ENCODE measurements at regions not wholly inside any gene's neighbourhood (a gene's known extent, or its start where the extent isn't known, plus 50 kb on each side); places are given as distances from the start of the nearest gene placed in this dataset.

DNA sequence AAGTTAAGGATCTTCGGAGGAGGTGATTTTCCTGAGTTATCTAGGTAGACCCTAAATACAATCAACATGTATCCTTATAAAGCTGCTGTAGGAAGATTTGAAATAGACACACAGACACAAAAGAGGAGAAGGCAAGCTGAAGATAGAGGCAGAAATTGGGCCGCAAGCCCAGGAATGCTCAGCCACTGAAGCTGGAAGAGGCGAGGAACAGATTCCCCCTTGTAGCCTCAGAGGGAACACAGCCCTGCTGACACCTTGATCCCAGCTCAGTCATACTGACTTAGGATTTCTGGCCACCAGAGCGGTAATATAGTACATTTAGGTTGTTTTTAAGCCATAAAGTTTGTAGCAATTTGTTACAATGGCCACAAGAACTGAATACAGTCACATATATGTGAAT lies 90.9 kb downstream of the ETAA1 start (continued):
- no peak for TF ChIP-seq CHD4 (IDR thresholded peaks at IDR 0.05; ENCODE audit: borderline replicate concordance, low read length)
- TF ChIP-seq SNAI1 (CRISPR knock-in tag; IDR thresholded peaks at IDR 0.05; ENCODE audit: borderline replicate concordance): no peak

DNA sequence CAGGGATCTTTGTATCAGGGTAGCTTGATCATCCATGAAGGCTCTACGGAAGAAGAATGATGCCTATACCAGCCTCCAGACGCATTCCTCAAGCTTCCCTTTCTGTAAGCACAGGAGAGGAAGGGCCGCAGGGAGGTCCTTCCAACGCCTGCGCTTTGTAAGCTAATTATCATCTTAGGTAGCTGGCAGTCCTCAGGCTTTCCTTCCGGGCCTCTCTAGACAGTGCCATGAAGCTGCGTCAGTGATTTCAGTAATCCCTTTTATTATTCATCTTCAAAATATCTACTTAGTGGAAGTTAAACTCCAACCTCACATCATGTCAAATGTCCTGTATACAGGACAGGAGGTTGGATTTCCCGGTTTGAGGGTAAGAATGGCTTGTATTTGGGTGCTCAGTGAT lies 92.3 kb downstream of the ETAA1 start:
- no TSS peak for BruUV-seq (replicated peaks)
- no peak for ATAC-seq
- no peak overlapping the region for H3K4me3 ChIP-seq (replicated peaks in 1 of 3; ENCODE audit: insufficient read depth in 1 of 3, low read depth in 2 of 3, low read length in 3 of 3)
- DNase-seq (ENCODE audit: low spot score): no peak
- in situ Hi-C loops (cut with HindIII; ENCODE audit: extremely low pct_ligation_motif_present, low pct_unique_long_range_greater_than_20kb): no loop called here
- intact Hi-C loops (cut with micrococcal nuclease; ENCODE audit: unreplicated experiment): no loop called here
- H3K4me1 ChIP-seq (ENCODE audit: insufficient read depth, low read length): no peaks in the 10 kb centered on the region
- ChIA-PET POLR2A (no interaction called here), CTCF (ENCODE audit: low intra/inter-chr PET ratio, low total read pairs) (no interaction called here)
- H3K36me3 ChIP-seq (replicated peaks in 1 of 2; ENCODE audit: control insufficient read depth in 1 of 2, insufficient read depth in 2 of 2, low read length in 2 of 2): no peaks in the 10 kb centered on the region
- H3K27me3 ChIP-seq (ENCODE audit: control insufficient read depth in 1 of 2, insufficient read depth in 2 of 2, low read length in 2 of 2): no peaks in the 10 kb centered on the region
- H2AFZ ChIP-seq (ENCODE audit: low read length): no peak overlapping the region
- 39% methylated on average over 8 of the region's 8 CpGs for WGBS (ENCODE audit: low lambda C conversion rate)
- H3K79me2 ChIP-seq (ENCODE audit: insufficient read depth, low read length): no peaks in the 10 kb centered on the region
- no peak overlapping the region for H3K9ac ChIP-seq (ENCODE audit: insufficient read depth, low read depth, low read length)
- H3K27ac ChIP-seq (ENCODE audit: extremely low read length, insufficient read depth, low read length): no peak overlapping the region
- no peak overlapping the region for H3K4me2 ChIP-seq (ENCODE audit: low read depth, low read length)
- H4K20me1 ChIP-seq (ENCODE audit: insufficient read depth, low read length): no peaks in the 10 kb centered on the region
- no peaks in the 10 kb centered on the region for H3K9me3 ChIP-seq (ENCODE audit: low read length)
- FAIRE-seq: no peak
- TF ChIP-seq SMAD1 (CRISPR knock-in tag; IDR thresholded peaks at IDR 0.05; ENCODE audit: borderline replicate concordance, low read depth): no peak
- no peak for TF ChIP-seq SNAI1 (CRISPR knock-in tag; IDR thresholded peaks at IDR 0.05; ENCODE audit: borderline replicate concordance)
- TF ChIP-seq, protein P1, sequence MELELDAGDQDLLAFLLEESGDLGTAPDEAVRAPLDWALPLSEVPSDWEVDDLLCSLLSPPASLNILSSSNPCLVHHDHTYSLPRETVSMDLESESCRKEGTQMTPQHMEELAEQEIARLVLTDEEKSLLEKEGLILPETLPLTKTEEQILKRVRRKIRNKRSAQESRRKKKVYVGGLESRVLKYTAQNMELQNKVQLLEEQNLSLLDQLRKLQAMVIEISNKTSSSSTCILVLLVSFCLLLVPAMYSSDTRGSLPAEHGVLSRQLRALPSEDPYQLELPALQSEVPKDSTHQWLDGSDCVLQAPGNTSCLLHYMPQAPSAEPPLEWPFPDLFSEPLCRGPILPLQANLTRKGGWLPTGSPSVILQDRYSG (CRISPR knock-in tag; IDR thresholded peaks at IDR 0.05): no peak
- no peak for TF ChIP-seq POLR2G (IDR thresholded peaks at IDR 0.05; ENCODE audit: low read depth, low read length)
- no peak for TF ChIP-seq ZNF672 (CRISPR knock-in tag; IDR thresholded peaks at IDR 0.05)
- TF ChIP-seq, protein P2, sequence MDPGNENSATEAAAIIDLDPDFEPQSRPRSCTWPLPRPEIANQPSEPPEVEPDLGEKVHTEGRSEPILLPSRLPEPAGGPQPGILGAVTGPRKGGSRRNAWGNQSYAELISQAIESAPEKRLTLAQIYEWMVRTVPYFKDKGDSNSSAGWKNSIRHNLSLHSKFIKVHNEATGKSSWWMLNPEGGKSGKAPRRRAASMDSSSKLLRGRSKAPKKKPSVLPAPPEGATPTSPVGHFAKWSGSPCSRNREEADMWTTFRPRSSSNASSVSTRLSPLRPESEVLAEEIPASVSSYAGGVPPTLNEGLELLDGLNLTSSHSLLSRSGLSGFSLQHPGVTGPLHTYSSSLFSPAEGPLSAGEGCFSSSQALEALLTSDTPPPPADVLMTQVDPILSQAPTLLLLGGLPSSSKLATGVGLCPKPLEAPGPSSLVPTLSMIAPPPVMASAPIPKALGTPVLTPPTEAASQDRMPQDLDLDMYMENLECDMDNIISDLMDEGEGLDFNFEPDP (CRISPR knock-in tag; conservative IDR thresholded peaks at IDR 0.05): no peak
- TF ChIP-seq, protein P3, sequence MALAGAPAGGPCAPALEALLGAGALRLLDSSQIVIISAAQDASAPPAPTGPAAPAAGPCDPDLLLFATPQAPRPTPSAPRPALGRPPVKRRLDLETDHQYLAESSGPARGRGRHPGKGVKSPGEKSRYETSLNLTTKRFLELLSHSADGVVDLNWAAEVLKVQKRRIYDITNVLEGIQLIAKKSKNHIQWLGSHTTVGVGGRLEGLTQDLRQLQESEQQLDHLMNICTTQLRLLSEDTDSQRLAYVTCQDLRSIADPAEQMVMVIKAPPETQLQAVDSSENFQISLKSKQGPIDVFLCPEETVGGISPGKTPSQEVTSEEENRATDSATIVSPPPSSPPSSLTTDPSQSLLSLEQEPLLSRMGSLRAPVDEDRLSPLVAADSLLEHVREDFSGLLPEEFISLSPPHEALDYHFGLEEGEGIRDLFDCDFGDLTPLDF (CRISPR knock-in tag; IDR thresholded peaks at IDR 0.05): no peak
- TF ChIP-seq, protein P4, sequence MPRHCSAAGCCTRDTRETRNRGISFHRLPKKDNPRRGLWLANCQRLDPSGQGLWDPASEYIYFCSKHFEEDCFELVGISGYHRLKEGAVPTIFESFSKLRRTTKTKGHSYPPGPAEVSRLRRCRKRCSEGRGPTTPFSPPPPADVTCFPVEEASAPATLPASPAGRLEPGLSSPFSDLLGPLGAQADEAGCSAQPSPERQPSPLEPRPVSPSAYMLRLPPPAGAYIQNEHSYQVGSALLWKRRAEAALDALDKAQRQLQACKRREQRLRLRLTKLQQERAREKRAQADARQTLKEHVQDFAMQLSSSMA (CRISPR knock-in tag; IDR thresholded peaks at IDR 0.05): no peak
- TF ChIP-seq, protein P5, sequence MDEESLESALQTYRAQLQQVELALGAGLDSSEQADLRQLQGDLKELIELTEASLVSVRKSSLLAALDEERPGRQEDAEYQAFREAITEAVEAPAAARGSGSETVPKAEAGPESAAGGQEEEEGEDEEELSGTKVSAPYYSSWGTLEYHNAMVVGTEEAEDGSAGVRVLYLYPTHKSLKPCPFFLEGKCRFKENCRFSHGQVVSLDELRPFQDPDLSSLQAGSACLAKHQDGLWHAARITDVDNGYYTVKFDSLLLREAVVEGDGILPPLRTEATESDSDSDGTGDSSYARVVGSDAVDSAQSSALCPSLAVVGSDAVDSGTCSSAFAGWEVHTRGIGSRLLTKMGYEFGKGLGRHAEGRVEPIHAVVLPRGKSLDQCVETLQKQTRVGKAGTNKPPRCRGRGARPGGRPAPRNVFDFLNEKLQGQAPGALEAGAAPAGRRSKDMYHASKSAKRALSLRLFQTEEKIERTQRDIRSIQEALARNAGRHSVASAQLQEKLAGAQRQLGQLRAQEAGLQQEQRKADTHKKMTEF (CRISPR knock-in tag; IDR thresholded peaks at IDR 0.05): no peak
- no peak for TF ChIP-seq KDM4B (CRISPR knock-in tag; IDR thresholded peaks at IDR 0.05)
- TF ChIP-seq SATB2 (CRISPR knock-in tag; IDR thresholded peaks at IDR 0.05): no peak
- no peak for TF ChIP-seq CHD2 (IDR thresholded peaks at IDR 0.05; ENCODE audit: low read depth, low read length)
- TF ChIP-seq PHF5A (CRISPR knock-in tag; IDR thresholded peaks at IDR 0.05; ENCODE audit: low read depth, unreplicated experiment): no peak
- TF ChIP-seq ATF7 (IDR thresholded peaks at IDR 0.05): no peak
- TF ChIP-seq ATF7 (CRISPR knock-in tag; IDR thresholded peaks at IDR 0.05): no peak
- TF ChIP-seq ZSCAN20 (CRISPR knock-in tag; IDR thresholded peaks at IDR 0.05; ENCODE audit: borderline replicate concordance): no peak
- no peak for TF ChIP-seq ZBTB8A (CRISPR knock-in tag; IDR thresholded peaks at IDR 0.05; ENCODE audit: borderline replicate concordance, low read depth)
- TF ChIP-seq HMG20A (CRISPR knock-in tag; IDR thresholded peaks at IDR 0.05; ENCODE audit: borderline replicate concordance): no peak
- TF ChIP-seq KLF13 (CRISPR knock-in tag; IDR thresholded peaks at IDR 0.05): no peak
